T-helper 1 cell treated with Interleukin-12 subunit alpha and Interleukin-12 subunit beta and Interleukin-4 antibody, amounts not matched to agents 30 μg/mL and 1 μg/mL, for 36 hours (primary cell): ENCODE measurements at regions not wholly inside any gene's neighbourhood (a gene's known extent, or its start where the extent isn't known, plus 50 kb on each side); places are given as distances from the start of the nearest gene placed in this dataset.

Experiments used
- H3K27ac Mint-ChIP-seq: one replicate; pipeline ENCODE4 v1.8.0; 2021; ENCODE audit warnings: mild to moderate bottlenecking, mixed read lengths
- H3K27me3 Mint-ChIP-seq: one replicate; pipeline ENCODE4 v1.8.0; 2021; ENCODE audit warnings: low read depth, mixed read lengths
- H3K36me3 Mint-ChIP-seq: one replicate; pipeline ENCODE4 v1.8.0; 2021; ENCODE audit warnings: low read depth, mixed read lengths
- H3K4me1 Mint-ChIP-seq: one replicate; pipeline ENCODE4 v1.8.0; 2021; ENCODE audit warnings: low read depth, mixed read lengths
- H3K4me3 Mint-ChIP-seq: one replicate; pipeline ENCODE4 v1.8.0; 2021; ENCODE audit warnings: mild to moderate bottlenecking, moderate library complexity, mixed read lengths
- H3K9me3 Mint-ChIP-seq: one replicate; pipeline ENCODE4 v1.8.0; 2021; ENCODE audit warnings: mixed read lengths

DNA sequence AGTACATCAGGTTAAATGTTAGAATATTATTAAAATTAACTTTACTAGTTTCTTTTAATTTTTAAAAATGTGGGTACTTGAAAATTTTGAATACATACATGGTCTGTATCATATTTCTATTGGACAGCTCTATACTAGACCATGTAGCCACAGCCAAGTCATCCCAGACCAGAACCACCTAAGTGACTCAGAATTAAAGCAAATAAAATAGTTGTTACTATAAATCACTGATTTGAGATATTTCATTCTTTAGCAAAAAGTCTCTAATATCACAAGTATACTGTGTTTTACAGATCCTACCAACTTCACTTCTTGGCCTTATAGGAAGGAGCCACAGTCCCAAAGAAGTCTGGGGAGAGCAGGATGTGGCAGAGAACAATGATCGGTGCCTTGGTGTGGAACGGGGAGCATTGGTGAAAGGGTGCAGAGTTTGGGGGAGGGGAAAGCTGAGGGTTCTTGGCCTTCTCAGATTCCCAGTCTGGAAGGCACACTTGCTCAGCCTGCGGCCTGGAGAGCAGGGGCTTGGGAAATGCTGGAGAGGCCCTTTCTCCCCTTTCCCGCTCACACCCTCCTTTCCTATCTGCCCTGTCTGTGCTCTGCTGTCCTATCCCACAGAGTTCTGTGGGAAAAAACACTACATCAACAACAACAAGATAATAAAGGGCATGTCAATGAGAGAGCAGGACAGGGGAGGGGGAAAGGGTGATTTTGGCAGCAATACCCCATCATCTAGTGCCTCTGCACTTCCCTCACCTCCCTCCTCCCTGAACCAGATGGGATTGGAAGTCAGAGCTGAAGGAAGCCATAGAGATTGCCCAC is 122.1 kb downstream of the NGF start:
- Mint-ChIP-seq H3K4me3 (no peak overlapping the region), H3K27ac (no peak overlapping the region), H3K36me3 (no peaks in the 10 kb centered on the region), H3K27me3 (no peaks in the 10 kb centered on the region), H3K4me1 (no peaks in the 10 kb centered on the region), H3K9me3 (no peaks in the 10 kb centered on the region)

DNA sequence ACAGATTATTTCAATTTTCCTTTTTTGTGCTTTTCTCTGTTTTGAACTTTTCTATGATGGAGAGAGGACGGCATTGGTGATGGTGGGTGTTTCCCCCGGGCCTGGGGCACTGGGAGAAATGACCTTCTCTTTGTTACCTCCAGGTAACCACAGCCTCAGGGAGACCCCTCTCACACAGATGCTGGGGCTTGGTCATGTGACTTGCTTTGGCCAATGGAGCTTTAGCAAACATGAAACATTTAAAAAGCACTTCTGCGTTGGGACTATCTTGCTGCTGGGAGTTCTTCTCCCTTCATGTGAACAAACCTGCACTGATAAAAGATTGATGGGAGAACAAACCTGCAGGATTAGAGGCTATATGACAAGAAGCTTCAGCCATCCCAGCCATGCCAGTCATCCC is 122.9 kb downstream of the NGF start:
- H3K27ac Mint-ChIP-seq = no peak overlapping the region
- H3K9me3 Mint-ChIP-seq = no peaks in the 10 kb centered on the region
- no peak overlapping the region for H3K4me3 Mint-ChIP-seq
- no peaks in the 10 kb centered on the region for H3K4me1 Mint-ChIP-seq
- H3K36me3 Mint-ChIP-seq = no peaks in the 10 kb centered on the region
- H3K27me3 Mint-ChIP-seq = no peaks in the 10 kb centered on the region

DNA sequence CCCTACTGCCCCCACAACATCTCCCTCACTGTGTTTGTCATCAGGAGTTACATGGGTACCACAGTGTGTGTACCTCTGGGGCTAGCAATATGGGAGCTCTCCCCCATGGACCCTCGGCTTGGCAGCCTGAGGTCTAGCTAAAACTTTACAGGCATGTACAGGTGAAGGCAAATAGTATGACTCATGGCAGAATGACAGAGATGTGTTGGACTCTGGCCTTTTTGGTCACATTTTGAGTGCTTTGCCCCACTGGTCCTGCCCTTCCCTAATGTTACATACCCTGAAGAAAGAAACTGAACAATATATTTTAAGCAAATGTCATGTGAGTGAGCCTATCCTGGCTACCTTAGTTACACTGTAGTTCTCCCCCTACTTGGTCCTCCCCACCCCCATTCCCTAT is 124.0 kb downstream of the NGF start:
- Mint-ChIP-seq H3K27me3 (no peaks in the 10 kb centered on the region), H3K36me3 (no peaks in the 10 kb centered on the region), H3K9me3 (no peaks in the 10 kb centered on the region), H3K27ac (no peak overlapping the region), H3K4me3 (no peak overlapping the region), H3K4me1 (no peaks in the 10 kb centered on the region)

DNA sequence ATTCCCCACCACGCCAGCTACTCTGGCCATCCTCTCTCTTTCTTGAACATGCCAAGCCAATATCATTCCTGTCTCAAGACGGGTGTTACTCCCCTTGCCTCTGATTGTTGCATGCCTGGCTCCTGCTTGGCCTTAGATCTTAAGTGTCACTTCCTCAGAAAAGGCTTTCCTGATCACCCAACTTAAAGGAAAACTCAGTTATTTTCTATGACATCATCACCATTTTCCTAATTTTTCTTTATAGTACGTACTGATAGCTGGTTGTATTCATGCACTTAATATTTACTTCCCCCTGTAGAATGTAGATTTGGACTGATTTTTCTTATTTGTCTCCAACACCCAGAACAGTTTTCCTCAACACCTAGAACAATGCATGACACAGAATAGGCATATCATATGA is 123.8 kb upstream of the TSPAN2 start:
- H3K36me3 Mint-ChIP-seq = no peaks in the 10 kb centered on the region
- H3K4me1 Mint-ChIP-seq = no peaks in the 10 kb centered on the region
- H3K9me3 Mint-ChIP-seq = no peaks in the 10 kb centered on the region
- H3K27me3 Mint-ChIP-seq = no peaks in the 10 kb centered on the region
- no peak overlapping the region for H3K4me3 Mint-ChIP-seq
- H3K27ac Mint-ChIP-seq = no peak overlapping the region

DNA sequence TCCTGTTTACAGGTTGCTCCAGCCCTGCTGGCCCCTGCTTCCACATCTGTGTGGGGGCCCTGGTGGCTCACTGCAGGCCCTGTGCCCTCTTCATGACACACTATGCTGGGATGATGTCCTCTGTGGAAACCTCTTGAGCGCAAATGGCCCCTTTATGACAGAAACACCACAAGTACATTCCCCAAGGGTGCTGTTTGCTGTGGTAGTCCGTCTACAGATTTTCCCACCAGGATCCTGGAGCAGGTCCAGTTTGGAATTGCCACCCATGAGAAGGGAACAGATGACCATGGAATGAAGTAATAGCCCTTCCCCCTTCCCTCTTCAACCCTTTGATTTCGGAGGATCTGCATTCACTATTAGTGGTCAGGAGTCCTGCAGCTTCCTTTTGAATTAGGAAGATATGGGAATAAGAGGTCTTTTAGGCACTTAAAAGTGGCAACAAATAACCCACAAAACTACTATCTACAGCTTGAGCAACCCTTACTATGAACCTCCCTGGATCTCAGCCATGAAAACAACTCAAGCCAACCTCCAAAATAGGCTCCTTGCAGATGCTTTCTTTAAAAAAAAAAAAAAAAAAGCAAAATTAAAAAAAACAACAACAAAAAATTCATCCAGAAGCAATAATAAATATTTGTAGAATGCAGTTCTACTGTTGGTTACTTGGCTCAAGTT is 121.9 kb upstream of the TSPAN2 start:
- Mint-ChIP-seq H3K27ac (no peak overlapping the region), H3K27me3 (no peaks in the 10 kb centered on the region), H3K4me3 (no peak overlapping the region), H3K36me3 (no peaks in the 10 kb centered on the region), H3K4me1 (no peaks in the 10 kb centered on the region), H3K9me3 (no peaks in the 10 kb centered on the region)

DNA sequence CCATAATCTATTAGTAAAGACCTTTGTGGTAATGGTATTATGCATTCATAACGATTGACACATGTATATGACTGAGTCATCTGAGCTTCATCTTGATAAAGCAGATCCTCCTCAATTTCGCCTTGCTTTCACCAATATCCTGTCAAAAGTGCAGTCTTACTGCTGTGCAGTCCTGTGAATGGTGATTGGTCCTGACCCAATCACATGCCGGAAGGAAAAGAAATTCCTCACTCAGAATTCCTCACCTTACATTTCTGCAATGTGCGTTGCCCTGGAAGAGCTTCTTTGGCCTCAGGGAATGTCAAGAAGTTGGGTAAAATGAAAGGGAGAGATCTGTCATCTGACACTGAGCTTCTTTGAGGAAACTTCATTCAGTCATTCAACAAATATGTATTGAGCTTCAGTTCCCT is 121.0 kb upstream of the TSPAN2 start:
- Mint-ChIP-seq H3K36me3 (no peaks in the 10 kb centered on the region), H3K27me3 (no peaks in the 10 kb centered on the region), H3K27ac (no peak overlapping the region), H3K4me1 (no peaks in the 10 kb centered on the region), H3K4me3 (no peak overlapping the region), H3K9me3 (no peaks in the 10 kb centered on the region)

DNA sequence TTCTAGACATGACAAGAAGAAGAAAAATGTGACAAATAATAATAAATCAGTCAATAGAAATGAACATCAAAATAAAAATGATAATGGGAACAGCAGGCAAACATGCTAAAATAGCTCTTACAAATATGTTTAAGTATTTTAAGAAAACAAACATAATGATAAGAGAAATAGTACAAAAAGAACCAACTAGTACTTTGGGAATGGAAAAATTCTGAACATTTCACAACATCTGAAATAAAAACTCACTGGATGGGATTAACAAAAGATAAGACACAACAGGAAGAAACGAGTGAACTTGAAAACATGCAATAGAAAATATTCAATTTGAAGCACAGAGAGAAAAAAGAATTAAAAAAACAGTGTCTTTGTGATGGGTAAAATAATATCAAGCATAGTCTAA is 115.2 kb upstream of the TSPAN2 start:
- Mint-ChIP-seq H3K9me3 (no peaks in the 10 kb centered on the region), H3K27me3 (peaks cover 4% of the 10 kb centered on the region), H3K4me1 (no peaks in the 10 kb centered on the region), H3K36me3 (no peaks in the 10 kb centered on the region), H3K27ac (no peak overlapping the region), H3K4me3 (no peak overlapping the region)

DNA sequence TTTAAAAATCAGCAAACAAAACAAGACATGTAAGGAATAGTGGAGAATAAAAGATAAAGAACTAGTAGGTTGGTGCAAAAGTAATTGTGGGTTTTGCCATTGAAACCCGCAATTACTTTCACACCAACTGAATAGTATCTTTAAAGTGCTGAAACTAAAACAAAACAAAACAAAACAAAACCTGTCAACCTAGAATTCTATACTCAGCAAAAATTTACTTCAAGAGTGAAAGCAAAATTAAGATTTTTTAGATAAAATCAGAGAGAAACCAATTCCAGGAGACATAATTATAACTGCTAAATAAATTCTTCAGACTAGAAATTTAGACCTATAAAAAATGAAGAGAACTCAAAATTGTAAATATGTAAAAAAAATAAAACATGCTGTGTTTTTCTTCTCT is 114.0 kb upstream of the TSPAN2 start:
- Mint-ChIP-seq H3K36me3 (no peaks in the 10 kb centered on the region), H3K27ac (no peak overlapping the region), H3K27me3 (peaks cover 4% of the 10 kb centered on the region), H3K4me3 (no peak overlapping the region), H3K9me3 (no peaks in the 10 kb centered on the region), H3K4me1 (no peaks in the 10 kb centered on the region)

DNA sequence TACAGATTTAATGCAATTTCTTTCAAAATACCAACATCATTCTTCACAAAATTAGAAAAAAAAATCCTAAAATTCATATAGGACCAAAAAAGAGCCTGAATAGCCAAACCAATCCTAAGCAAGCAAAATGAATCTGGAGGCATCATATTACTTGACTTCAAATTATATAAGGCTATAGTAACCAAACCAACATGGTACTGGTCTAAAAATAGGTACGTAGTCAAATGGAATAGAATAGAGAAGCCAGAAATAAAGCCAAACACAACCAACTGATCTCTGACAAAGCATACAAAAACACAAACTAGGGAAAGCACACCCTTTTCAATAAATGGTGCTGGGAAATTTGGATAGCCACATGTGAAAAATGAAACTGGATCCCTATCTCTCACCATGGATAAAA is 112.3 kb upstream of the TSPAN2 start:
- Mint-ChIP-seq H3K27me3 (peaks cover 11% of the 10 kb centered on the region), H3K4me1 (no peaks in the 10 kb centered on the region), H3K4me3 (no peak overlapping the region), H3K9me3 (no peaks in the 10 kb centered on the region), H3K36me3 (no peaks in the 10 kb centered on the region), H3K27ac (no peak overlapping the region)

DNA sequence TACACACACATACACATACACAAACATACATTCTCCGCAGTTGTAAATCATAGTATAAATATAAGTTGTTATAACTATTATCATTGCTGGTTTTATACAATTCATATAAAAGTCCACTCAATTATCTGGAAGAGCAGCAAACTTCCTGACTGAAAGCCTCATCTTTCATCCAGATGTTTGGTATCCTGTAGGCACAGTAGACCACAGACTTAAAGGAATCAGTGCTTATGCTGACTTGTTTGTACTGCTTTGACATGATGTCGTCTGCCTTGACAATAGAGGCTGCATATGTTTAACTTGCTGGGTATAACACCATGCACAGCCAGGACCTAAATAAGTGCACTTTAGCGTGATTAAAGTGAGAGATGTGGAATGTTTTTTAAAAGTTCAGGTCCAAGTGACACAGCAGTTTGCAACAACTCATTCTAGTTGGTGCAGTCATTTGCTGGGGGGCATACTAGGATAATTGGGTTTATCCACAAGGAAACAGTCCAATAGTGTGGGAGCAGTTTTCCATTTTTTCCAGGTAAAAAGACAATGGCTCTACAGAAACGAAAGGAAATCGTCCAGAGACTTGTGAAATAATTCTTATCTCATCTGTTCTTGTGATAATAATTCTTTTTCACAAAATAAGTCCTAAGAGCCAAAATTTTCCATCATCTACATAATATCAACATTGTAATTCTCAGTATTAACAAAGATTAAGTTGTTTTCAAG is 110.3 kb upstream of the TSPAN2 start:
- H3K4me1 Mint-ChIP-seq = no peaks in the 10 kb centered on the region
- no peaks in the 10 kb centered on the region for H3K36me3 Mint-ChIP-seq
- H3K27me3 Mint-ChIP-seq = peaks cover 11% of the 10 kb centered on the region
- no peak overlapping the region for H3K27ac Mint-ChIP-seq
- no peak overlapping the region for H3K4me3 Mint-ChIP-seq
- H3K9me3 Mint-ChIP-seq = no peaks in the 10 kb centered on the region

DNA sequence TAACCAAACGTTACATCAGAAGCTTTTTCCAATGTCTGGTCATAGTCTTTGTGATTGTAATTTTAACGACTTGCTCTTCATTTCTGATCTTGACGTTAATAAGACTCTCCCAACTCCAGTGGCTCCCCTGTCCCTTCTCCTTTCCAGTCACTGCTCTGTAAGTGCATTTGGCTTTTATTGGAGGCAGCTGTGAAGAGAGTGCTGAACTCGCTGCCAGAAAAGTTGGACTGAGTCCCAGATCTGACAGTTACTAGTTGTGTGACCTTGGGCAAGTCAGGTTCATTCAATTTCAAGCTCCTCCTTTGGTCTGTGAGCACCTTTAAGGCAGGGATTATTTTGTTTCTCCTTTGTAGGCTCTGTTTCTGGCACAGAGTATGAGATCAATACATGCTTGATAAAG is 109.6 kb upstream of the TSPAN2 start:
- Mint-ChIP-seq H3K27me3 (peaks cover 11% of the 10 kb centered on the region), H3K4me1 (no peaks in the 10 kb centered on the region), H3K36me3 (no peaks in the 10 kb centered on the region), H3K27ac (no peak overlapping the region), H3K4me3 (no peak overlapping the region), H3K9me3 (no peaks in the 10 kb centered on the region)

DNA sequence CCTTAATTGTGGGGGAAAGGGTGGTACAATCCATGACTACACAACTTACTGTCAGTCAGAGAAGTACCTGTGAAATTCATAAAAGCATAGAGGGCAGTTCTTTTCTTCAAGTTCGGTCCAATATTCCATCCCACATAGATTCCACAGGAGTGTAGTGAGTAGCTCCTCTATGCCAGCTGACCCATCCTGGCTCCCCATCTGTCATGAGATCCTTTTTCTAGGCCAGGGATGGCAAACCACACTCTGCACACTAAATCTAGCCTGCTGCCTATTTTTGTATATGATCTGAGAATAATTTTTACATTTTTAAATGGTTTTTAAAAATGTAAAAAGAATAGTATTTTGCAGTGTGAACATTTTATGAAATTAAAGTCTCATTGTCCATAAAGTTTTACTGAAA is 107.0 kb upstream of the TSPAN2 start:
- Mint-ChIP-seq H3K36me3 (no peaks in the 10 kb centered on the region), H3K27ac (no peak overlapping the region), H3K27me3 (peaks cover 7% of the 10 kb centered on the region)

DNA sequence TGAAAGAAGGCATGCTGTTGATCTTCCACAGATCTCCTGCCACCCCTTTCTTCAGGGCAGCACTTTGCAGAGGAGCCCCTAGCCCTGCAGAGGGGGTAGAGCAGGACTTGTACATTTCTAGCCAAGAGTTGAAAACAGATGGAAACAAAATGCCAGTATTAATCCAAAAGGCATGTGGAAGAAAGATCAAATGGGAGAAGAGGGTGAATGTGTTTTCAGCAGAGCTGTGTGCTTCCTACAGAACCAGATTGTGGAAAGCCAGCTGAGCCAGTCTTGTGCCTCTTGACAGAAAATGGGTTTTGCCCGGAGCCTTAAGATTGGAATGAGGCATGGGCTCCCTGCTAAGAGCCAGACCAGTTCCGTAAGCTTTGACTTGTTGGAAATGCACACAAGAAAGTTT is 105.2 kb upstream of the TSPAN2 start:
- Mint-ChIP-seq H3K4me1 (no peaks in the 10 kb centered on the region), H3K9me3 (no peaks in the 10 kb centered on the region), H3K27me3 (peaks cover 7% of the 10 kb centered on the region), H3K36me3 (no peaks in the 10 kb centered on the region), H3K27ac (no peak overlapping the region), H3K4me3 (no peak overlapping the region)

More for the DNA sequence above, 107.0 kb upstream of the TSPAN2 start:
- no peaks in the 10 kb centered on the region for H3K9me3 Mint-ChIP-seq
- no peak overlapping the region for H3K4me3 Mint-ChIP-seq
- H3K4me1 Mint-ChIP-seq = no peaks in the 10 kb centered on the region

DNA sequence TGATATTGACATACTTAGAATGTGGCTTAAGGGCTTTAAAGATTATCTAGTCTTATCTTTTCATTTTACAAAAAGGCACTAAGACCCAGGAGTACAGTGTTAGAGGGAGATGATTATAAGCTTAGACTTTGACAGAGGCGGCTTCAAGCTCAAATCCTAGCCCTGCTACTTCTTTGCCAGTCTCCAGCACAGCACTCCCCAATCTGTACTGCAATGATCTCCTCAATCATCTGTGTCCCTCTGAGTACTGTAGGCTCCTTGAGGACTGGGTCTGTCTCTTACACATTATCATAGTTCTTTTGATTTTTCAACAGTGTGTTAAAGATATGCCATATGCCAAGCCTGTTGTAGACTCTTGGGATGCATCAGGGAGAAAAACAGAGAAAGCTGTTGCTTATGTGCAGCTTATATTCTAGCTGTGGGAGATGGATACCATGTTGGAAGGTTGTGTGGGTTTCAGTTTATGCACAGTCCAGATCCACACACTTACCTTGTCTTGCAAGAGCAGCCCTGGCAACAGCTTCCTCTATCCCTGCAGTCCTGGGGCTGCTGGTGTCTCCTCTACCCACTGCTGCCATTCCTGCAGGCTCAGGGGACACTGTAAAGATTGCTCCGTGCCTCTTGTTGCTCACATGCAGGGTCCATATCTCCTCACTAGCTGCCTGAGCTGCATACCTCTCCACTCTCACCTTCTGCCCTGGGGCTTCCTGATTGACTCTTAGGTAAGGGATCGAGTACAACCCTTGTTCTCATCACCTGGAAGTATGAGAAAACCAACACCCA is 103.9 kb upstream of the TSPAN2 start:
- no peak overlapping the region for H3K27ac Mint-ChIP-seq
- no peak overlapping the region for H3K4me3 Mint-ChIP-seq
- no peaks in the 10 kb centered on the region for H3K36me3 Mint-ChIP-seq
- H3K27me3 Mint-ChIP-seq = peaks cover 7% of the 10 kb centered on the region
- H3K9me3 Mint-ChIP-seq = no peaks in the 10 kb centered on the region
- H3K4me1 Mint-ChIP-seq = no peaks in the 10 kb centered on the region
